Activated CD8-positive, alpha-beta memory T cell treated with anti-CD3 and anti-CD28 coated beads for 4 hours (primary cell): ENCODE measurements at regions not wholly inside any gene's neighbourhood (a gene's known extent, or its start where the extent isn't known, plus 50 kb on each side); places are given as distances from the start of the nearest gene placed in this dataset.
"Not testable (repeated sequence)": the region's sequence is repeated elsewhere in the genome, so short reads cannot be mapped to it uniquely, and the experiment has no call there.

ENCODE experiments used
- DNase-seq, 2 donors: peaks; one replicate each; pipeline ENCODE4 v3.0.0-alpha.2; 2020; ENCODE audit warnings: low read depth in 2 of 2

DNA sequence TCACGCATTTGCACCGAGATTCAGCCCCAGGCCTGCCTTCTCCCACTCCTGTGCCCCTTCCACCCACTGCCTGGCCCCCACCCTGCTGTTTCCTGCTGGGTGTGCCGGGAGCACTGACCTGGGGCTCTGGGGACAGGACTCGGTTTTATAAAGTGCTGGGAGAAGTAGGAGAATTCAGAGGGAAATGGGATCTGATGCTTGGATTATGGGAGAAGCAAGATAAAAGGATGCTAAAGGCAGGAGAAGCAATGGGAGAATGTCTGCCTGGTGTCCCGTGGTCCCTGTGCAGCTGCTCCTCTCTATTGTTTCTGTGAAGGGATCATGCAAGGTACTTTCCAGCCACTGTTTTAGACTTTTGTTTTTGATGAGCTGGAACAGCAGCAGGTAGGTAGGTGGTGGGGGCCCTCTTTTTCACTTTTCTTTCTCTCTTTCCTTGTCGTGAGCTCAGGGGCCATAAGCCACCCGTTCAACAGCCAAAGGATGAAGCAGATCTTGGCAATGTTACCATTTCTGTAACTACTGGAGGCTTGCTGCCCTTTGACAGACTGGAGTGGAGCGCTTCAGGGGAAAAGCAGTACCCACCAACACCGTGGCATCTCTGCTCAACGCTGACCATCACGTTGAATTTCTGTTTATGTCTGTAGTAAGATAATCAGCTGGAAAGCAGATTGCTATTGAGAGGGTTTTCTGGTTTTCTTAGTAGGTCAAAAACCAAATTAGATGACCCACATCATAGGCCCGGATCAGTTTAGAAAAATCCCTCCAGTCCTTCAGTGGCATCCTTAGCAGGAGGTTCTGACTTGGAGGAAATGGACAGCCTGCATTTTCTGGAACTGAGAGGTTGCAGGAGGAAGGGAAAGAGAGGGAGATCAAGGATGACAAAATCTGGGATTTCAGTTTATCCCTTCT is 63.8 kb upstream of the ENPP6 start:
- no peak for DNase-seq

DNA sequence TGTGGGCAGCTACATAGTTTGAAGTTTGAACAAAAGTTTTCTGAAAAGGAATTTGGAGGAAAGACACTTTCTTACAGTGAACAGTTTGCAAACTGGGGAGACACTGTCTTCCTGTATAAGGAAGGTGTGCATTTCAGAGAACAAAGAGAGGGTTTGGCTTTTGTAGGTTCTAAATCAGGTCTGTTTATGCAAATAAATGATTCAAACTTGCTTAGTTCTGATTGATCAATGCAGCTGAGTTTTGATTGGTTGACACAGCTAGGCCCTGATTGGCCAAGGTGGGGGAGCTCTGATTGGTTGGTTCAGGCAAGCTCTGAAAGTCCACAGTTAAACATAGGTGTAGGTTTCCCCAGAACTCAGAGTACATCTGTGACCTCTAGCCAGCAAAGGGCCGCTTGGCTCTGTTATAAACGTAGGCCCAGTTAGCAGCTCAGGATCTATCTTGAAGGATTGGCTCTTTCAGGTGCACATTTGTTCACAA is 63.0 kb upstream of the ENPP6 start:
- DNase-seq: no peak

DNA sequence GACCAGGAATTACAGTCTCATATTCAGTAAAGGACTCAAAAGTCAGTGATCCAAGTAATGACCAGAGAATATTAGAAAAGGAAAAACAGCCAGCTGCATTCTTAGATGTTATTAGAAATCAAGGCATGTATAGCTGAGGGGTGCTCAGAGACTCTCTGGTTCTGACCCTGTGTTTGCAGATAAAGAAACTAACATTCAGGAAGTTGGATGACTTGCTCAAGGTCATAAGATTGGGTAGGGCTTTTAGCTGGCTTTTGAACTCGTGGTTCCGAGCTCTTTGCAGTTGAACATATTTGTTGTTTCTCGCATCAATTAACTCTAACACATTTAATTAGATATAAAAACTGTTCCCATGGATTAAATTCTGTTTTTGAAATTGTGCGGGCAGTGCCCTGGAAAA is 62.5 kb upstream of the ENPP6 start:
- DNase-seq: no peak

DNA sequence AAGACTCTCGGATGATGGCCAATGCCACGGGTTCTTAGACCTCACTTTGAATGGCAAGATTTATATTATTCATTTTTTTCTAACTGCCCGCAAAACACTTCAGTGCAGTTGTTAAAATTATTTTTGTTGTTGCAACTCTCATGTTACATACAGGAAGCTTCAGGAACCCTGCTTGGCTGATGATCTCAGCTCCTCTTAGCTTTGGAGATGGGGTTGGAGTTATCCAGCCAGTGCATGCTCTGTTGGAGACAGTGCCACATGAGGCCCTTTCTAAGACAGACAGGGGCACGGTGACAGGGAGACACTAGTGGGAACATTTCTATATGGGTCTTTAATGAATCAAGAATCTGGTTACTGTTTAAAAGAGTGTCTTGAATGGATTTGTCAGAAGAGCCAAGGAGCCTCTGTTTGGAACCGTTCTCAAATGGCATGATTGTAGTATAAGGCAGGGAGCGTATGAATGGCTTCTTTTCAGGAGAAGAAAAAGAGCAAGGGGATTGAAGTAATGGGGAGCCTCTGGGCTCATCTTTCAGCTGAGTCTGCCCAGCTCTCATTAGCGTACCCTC is 61.9 kb upstream of the ENPP6 start:
- DNase-seq: no peak

DNA sequence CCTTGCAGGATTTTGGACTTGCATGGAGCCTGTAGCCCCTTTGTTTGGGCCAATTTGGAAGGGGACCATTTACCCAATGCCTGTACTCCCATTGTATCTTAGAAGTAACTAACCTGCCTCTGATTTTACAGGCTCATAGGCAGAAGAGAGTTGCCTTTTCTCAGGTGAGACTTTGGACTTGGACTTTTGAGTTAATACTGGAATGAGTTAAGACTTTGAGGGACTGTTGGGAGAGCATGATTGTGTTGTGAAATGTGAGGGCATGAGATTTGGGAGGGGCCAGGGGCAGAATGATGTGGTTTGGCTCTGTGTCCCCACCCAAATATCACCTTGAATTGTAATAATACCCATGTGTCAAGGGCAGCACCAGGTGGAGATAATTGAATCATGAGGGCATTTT is 60.1 kb upstream of the ENPP6 start:
- DNase-seq: not testable (repeated sequence)

DNA sequence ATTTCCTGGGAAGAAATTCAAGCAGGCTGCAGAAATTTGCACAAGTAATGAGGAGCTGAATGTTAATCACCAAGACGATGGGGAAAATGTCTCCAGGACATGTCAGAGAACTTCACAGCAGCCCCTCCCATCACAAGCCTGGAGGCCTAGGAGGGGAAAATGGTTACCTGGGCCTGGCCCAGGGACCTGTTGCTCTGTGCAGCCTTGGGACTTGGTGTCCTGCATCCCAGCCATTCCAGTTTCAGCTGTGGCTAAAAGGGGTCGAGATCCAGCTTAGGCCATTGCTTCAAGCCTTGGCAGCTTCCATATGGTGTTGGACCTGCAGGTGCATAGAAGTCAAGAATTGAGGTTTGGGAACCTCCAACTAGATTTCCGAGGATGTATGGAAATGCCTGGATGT is 59.3 kb upstream of the ENPP6 start:
- DNase-seq: not testable (repeated sequence)

DNA sequence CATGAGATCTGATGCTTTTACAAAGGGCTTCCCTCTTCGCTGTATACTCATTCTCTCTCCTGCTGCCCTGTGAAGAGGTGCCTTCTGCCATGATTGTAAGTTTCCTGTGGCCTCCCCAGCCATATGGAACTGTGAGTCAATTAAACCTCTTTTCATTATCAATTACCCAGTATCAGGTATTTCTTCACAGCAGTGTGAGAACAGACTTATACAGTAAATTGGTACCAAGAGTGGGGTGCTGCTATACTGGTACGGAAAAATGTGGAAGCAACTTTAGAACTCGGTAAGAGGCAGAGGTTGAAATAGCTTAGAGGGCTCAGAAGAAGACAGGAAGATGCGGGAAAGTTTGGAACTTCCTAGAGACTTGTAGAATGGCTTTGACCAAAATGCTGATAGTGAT is 58.7 kb upstream of the ENPP6 start:
- not testable (repeated sequence) for DNase-seq

DNA sequence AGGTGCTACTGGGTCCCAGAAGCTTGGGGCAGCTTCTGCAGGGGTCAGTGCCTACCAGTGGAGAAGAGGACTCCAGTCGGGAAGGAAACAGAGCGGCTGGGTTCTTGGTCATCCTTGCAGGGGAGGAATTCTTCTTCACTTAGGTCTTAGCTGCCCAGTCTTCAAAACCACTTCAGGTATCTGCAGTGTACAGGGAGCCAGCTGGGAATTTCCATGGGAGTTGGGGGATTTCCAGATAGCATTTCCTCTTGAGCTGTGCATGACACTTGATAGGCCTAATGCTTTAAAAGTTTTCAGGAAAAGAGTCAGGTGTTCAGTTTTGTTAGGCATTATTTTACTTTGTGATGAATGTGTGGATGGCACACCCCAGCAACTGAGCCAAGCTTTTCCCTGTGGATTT is 58.1 kb upstream of the ENPP6 start:
- DNase-seq: no peak

DNA sequence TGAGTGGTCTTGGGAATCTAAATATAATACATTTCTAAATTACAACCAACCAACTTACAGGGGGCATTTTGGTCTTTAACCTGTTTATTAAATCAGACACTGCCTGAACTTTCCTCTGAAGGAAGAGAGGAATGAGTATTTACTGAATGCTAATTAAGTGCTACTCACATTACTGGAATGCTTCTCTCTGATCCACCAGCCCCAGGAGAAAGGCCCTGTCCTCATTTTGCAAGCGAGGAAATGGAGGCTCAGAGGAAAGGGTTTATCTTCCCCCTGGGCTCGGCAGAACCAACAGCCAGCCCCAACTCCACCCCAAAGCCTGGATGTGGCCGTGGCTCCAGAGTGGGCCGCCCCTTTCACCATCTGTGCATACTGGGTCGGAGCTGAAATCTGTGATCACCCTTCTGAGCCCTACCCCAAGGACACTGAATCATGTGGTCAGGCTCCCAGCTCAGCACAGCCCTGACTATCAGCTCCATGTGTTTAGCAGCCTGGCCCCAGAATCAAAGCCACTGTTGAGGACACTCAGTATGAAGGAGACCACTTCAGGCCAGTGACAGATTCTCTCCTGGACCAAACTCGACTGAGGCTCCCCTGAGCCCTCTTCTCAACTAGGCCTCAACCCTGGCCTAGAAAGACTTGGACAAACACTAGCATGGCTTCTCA is 56.7 kb upstream of the ENPP6 start:
- DNase-seq: no peak

DNA sequence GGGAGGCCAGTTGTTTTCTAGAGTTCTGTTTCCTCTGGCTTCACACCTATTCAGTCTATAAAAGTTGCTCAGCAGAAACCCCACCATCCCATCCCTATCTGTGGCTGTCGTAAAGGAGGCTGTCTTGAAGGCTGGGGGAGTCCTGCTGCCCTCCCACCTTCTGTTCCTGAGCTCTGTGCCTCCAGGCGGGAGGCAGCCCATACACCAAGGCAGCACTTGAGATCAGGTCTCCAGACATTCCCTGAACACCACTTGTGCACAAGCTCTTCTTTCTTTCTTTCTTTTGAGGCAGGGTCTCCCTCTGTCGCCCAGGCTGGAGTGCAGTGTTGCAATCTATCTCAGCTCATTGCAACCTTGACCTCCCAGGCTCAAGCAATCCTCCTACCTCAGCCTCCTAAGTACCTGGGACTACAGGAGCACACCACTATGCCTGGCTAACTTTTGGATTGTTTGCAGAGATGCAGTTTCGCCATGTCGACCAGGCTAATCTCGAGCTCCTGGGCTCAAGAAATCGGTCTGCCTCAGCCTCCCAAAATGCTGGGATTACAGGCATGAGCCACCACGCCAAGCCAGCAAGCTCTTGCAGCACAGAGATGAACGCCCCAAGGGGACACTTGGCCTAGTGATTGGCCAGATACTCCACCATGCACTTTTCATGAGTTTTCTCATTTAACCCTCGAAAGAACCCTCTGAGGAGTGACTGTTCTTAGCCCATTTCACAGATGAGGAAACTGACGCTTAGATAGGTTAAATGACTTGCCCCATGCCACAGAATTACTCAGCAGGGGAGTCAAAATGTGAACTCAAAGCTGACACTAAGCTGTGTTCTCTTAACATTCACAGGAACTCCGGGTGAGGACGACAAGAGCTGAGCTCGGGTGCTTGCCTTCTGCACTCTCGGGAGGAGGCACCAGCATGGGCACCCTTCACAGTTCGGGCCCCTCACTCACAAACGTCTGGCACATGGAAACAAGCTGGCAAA is 55.8 kb upstream of the ENPP6 start:
- DNase-seq: no peak

DNA sequence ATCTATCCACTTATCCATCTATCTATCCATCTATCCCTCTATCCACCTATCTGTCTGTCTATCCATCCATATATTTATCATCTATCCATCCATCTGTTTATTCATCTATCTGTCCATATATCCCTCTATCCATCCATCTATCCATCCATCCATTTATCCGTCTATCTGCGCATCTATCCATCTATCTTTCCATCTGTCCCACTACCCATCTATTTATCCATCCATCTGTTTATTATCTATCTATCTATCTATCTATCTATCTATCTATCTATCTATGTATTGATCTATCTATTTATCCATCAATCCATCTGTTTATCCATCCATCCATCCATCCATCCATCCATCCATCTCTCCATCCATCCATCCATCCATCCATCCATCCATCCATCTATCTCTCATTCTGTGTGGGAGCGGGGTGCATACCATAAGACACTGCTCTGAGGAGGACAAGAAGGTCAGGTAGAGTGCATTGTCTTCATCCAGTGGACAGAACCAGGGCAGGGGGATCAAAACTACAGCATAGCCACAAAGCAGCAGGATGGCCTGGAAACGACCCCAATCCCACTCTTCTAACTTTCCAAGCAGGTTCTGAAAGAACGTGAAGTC is 53.2 kb upstream of the ENPP6 start:
- DNase-seq: no peak

DNA sequence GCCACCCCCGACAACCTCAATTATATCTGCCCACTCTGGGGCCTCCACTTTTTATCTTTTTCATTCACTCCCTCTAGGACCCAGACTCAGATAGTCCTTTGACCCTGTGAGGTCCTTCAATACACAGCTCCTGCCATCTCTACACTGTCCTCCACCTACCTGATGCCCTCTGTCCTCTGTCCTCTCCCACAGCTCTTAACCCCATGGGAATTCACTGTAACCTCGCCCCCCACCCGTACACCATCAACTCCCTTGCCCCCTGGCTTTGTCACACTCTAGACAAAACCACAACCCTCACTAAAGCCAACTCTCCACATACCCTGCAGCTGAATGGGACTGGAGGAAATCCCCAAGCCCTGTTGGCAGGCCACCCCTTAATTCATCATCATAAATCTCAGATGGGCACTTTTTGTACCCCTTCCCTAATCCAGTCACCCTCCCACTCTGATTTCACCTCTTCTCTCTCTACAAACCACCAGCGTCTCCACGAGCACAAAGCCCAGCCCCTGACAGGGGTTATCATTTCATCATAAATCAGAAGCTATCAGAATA is 52.3 kb upstream of the ENPP6 start:
- no peak for DNase-seq

DNA sequence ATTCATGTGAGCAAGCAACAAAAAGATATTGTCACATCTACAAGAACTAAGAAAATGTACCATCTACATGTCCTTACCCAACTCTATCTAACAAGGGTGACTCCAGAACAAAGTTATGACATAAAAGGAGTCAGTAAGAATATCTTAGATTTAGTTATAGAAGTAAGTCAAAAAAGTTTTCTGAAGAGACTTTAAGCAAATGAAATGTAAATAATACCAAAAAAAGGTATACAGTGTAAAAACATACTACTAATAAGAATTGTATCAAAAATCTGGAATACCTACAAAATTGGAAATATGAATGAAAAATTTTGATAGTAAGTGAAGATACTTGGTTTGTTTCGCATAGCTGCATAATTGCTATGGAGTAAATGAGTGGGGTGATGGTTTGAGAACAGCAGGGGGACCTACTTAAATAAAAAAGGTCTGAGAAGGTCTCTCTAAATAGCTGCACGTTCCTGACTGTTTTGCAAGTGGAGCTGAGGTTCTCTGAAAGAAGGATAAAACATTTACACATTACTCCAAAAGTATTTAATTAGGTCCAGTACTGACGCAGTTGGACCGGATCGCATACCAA is 51.0 kb upstream of the ENPP6 start:
- no peak for DNase-seq

DNA sequence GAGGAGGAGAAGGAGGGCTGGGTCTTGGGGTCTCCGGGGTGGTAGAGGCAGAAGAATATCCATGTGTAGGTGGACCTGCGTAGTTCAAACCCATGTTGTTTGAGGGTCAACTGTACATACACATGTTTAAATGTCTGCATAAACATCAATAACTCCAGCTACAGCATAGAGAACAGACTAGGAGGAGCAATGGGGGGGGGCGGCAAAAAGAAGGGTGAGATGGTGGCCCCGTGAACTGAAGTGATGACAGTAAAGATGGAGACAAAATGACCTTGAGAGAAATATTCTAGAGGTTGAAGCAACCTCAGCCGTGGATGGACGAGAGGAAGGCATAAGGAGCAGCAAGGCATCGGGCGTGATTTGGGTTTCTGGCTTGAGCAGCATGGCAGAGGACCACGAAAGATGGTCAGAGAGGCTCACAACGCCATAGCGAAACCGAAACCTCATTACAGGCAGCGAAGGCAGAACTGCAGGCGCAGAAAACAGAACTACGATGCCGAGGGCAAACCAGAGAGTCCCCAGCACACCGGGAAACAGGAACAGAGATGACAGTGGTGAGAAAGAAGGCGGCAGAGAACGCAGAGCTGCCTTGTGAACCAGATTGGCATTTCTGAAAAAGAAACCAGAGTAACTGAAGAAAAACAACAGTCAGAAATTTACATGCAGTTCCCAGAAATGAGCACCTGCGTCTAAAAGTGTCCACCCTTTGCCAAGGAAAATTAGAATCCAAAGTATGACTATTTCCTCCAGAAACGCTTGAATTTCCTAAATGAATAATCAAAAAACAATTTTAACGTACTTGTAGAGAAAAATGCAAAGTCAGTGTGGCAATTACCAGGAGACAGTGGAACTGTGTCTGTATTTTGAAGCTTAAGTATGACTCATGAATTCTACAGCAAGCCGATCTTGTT is 50.3 kb upstream of the ENPP6 start:
- DNase-seq: peak; percentile 20 to 44
